CD4-positive, alpha-beta T cell treated with Interleukin-6 for 4 hours (primary cell): ENCODE measurements at regions not wholly inside any gene's neighbourhood (a gene's known extent, or its start where the extent isn't known, plus 50 kb on each side); places are given as distances from the start of the nearest gene placed in this dataset.
A peak's percentile ranks its signal among the peaks of the same experiment; 100 is the strongest.

Experiments used
- DNase-seq: peaks from one replicate; pipeline ENCODE4 v3.0.0-alpha.2; 2020; ENCODE audit warnings: mixed read lengths

DNA sequence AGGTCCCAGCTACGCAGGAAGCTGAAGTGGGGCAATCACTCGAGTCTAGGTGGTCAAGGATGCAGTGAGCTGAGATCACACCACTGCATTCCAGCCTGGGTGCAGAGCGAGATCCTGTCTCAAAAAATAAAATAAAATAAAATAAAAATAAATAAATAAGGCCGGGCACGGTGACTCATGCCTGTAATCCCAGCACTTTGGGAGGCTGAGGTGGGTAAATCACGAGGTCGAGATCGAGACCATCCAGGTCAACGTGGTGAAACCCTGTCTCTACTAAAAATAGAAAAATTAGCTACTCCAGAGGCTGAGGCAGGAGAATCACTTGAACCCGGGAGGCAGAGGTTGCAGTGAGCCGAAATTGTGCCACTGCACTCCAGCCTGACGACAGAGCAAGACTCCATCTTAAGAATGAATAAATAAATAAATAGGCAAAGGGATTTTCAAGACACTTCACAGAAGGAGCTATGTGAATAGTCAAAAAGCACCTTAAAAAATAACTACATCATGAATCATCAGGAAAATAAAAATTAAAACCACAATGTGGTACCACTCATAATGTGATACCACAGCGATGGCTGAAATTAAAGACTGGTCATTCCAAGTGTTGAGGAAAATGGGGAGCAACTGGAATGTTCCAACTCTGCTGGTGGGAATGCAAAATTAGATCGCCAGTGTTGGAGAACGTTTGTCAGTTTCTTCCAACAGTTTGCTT is 92.9 kb upstream of the TBX3 start:
- DNase-seq: no peak

DNA sequence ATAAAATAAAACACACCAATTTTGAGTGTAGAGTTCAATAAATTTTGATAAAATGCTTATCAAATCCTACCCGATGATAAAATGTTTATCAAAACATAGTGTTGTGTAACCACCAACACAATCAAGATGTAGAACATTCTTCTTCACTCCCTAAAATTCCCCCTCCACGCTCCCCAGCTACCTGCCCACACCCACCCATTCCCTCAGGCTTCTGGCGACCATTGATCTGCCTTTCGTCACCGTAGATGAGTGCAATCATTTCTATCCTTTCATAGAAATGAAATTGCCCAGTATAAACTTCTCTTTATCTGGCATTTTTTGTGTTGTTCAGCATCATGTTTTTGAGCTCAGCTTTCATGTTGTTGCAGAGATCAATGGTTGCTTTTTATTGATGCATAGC is 90.7 kb upstream of the TBX3 start:
- no peak for DNase-seq

DNA sequence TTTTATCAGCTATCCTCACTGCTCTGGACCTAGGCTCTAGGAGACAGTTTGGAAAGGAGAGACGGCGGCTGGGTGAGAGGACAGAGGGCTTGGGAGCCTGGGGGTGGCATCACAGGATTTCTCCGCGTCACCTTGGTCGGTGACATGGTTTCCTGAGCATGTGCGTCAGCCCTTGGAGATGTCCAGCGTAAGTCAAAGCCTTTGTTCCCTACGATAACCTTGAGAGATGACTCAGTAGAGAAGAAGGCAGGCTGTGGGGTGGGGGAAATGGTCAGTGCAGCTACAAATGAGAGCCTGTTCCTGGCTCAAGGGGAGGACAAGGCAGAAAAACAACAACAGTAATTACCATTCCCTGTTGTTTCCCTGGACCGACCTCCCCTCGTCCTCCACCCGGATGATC is 90.2 kb upstream of the TBX3 start:
- no peak for DNase-seq

DNA sequence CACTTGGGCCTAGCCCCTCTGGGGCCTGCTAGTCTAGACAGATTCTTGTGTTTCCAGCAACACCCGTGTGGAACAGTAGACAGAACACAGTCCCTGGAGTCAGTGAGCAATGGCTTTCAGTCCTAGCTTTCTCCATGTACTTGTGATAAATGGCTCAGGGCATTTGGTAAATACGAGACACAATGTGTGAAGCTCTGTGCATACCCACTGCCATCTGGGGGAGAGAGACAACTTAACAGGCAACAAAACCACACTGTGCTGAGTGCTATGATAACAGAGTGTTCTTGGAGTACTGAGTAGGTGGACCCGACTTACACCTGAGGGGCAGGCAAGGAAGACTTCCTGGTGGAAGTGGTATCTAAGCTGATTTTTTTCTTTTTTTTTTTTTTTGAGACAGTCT is 86.3 kb upstream of the TBX3 start:
- no peak for DNase-seq

DNA sequence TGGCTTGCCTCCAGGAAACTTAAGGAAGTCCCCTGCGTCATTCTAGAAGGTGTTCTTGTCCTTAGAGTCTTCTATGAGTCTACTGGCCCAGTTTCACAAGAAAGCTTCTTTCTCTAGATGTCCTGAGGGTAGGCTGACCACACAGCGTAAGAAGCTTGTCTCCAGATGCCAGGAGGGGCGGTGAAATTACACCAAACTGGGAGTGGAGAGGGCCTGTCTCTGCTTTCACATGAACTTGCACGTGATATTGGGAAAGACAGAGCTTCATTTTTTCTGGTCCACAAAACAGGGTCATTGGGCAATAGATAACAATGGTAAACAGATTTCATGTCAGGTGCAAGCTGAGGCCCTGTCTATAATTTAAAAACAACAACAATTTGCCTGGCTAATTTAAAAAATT is 85.7 kb upstream of the TBX3 start:
- DNase-seq: no peak

DNA sequence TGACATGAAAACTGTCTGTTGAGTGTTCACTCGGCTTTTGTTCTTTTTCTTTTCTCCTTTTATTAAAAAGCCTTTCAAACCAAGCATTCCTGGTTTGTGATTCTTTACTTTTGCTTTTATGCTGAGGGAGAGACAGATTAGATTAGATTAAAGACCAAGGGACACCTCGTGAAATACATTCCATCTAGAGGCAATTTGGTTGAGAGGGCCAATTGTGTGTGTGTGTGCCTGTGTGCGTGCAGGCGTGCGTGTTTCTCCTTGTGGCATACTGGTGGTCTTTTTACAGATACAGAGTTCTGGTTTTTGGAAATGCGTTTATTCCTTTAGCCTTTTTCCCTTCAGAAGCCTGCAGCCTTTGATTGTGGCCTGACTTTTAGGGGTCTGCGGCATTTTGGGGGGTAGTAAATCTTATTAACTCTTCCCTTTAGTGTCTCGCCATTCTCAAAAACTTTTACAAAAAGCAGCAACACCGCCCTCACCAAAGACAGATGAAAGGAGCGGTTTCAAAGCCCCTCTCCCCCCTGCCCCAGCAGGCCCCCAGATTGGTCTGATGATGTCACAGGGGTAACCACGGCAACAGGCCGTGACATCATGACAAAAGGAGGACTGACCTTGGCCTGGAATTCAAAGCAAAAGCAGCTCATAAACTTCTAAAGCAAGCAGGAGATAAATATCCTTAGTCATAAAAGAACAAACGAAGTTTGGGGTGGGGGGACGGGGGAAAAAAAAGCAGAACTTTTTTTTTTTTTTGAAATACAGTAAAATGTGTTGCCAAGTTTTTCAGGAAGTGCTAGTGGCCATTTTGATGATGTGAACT is 84.1 kb upstream of the TBX3 start:
- DNase-seq: no peak

DNA sequence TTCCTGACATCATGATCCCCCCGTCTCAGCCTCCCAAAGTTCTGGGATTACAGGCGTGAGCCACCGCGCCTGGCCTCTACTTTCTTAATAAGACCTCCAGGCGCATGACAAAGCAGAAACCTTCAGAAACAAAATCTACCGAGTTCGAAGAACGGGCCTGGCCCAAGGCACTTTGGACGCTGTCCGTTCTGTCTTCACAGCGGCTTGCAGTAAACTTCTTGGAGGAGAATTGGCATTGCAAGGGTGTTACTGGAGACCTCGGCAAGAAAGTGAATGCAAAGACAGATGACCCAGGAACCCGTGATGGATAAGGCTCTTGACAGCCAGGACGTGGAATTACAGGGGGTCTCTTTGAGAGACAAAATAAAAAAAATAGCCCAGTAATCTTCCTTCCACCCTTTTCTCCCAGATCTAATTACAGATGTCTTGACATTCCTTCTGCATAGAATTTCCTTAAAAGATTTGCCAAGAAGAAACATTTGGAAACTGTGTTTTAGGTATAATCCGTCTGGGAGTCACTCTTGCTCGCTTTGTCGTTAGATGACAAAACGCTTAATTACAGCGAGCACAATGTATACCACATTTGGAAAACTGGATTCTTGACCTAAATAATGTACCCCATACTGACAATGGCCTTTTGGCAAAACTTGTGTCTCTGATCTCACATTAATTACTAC is 83.2 kb upstream of the TBX3 start:
- DNase-seq: no peak

DNA sequence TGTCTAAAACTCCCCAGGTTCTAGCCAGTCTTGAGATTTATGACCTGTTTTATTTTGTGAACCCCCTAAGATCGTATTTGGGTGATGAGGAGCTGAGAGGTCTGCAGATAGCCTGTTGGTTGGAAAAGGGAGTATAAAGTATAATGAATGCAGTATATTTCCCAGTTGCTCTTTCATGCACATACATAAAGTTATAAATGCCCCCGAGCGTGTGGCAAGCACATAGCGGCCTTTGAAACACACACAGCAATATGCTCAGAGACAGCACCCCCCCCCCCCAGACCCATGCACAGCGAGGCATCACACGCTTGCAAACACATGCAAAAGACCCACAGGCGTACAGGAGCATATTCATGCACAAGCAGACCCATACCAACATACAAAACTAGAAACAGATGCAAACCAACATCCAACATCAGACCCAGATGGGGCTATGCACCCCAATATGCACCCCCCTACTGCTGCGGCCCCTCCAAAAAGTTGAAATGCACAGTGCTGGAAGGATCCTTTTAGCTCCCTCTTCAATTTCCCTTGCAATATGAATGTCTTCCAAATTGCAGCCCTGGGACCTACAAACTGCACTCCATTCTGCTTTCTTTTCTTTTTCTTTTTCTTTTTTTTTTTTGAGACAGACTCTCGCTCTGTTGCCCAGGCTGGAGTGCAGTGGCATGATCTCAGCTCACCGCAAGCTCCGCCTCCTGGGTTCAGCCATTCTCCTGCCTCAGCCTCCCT is 82.2 kb upstream of the TBX3 start:
- DNase-seq: no peak

DNA sequence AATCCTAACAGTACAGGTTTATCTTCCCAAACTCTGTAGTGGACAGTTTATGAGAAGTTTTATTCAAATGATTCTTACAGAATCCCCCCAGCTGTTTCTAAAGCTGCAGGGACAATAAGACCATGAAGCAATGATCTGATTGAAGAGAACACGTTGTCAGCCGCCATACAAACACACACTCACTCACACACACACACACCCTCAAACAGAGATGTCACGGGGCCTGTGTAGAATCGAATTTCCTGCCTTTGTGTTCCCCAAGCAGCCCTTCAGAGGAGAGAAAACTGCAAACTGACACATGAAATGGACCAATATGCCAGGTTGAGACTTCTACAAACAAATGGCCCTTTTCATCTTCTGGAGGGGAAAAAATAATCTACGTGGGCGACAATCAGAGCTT is 80.5 kb upstream of the TBX3 start:
- DNase-seq: no peak

DNA sequence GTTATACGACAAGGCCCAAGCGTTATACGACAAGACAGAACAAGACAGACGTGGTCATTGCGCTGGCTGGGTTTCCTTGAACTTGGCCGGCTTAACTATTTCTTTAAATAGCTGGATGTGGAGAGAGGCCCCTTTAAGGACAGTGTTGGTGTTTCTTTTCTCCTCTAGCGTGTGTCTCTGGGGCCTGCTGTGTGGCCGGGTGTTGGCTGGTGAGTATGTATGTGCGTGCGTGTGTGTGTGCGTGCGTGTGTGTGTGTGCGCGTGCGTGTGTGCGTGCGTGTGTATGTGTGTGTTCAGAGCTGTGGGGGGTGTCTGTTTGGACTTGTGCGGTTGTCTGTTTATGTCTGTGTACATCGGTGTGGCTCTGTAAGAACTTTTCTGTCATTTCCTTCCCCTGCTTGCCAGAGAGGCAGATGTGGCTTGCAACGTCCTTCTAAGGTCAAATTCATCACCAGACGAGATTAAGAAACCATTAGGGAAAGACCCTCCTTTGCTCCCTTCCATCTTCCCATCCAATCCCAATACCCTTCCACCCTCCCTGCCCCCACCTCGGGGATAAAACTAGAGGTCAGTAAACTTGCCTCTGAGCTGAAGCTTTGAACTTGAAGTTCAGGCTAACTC is 78.6 kb upstream of the TBX3 start:
- DNase-seq: peak; percentile 8

DNA sequence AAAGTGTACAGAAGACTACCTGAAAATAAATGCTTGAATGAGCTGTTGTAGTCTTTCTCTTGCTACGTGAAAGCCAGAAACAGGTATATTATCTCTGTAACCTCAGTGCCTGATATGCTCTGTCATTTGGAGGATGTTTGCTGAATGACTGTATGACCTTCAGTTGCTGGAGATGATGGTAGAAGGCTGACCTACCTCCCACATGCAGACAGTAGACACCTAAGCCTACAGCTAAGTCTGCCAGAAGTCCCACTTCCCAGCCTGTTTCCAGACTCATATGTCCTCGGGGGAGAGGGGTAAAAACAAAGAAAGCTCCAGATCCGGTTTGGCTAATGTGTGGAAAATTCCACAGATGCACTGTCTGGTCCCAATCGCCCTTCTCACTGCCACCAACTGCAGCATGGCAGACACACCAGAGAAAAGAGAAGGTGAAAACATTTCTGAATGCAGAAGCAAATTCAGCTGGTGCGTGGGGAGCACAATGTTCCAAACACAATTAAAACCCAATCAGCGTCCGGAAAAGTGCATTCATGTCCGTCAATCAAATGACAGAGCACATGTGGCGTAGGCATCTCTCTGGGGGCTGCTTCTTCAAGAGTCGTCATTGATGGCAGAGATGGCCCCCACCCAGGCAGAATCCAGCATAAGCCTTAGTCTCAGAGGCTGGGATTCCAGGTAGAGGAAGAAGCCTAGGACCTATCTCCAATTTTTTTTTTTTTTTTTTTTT is 76.3 kb upstream of the TBX3 start:
- no peak for DNase-seq

DNA sequence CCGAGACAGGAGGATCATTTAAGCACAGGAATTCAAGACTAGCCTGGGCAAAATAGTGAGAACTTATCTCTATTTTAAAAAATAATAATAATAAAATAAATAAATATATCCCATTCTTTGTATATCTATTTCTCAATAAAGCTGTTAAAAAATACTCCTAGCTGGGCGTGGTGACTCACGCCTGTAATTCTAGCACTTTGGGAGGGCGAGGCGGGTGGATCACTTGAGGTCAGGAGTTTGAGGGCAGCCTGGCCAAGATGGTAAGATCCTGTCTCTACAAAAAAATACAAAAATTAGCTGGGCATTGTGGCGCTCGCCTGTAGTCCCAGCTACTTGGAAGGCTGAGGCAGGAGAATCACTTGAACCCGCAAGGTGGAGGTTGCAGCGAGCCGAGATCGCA is 75.7 kb upstream of the TBX3 start:
- no peak for DNase-seq

DNA sequence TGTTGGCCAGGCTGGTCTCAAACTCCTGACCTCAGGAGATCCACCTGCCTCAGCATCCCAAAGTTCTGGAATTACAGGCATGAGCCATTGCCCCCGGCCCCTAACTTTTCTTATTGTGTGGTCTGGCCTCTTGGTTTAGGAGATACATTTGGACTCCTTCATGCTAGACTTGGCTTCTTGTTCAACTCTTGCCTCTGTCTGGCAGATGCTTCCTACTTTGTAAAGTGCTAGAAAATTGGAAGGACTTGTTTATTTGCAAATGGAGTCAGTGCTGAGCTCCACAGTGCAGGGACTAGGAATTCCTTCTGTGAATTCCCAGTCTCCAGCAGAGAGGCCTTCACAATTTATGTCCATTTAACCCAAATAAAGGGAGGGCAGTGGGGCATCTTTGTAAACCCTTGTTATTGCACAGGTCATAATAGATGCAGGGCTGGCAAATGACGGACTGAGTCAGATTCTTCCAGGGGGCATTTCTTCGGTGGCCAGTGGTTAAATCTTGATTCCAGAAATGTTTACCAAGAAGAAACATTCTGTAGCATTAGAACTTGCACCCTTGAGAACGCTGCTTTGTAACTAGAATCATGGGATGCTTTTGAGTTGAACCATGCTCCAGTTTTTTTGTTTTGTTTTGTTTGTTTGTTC is 73.8 kb upstream of the TBX3 start:
- DNase-seq: no peak

DNA sequence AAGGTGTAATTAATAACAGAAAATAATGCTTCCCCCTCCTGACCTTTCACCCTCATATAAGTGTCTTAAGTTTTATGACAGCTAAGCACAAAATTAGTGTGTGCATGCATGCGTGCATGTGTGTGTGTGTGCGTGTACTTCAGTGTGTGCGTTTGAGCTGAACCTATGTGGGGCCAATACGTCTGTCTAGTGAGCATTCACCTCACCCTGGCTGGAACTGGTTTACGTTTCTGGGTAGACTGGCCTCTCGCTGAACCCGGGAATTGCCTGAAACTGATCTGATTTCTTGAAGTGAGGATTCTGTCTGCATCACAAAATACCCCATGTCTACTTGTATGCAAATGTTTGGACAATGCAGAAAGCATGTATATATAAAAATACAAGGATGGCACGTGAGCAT is 68.2 kb upstream of the TBX3 start:
- no peak for DNase-seq

DNA sequence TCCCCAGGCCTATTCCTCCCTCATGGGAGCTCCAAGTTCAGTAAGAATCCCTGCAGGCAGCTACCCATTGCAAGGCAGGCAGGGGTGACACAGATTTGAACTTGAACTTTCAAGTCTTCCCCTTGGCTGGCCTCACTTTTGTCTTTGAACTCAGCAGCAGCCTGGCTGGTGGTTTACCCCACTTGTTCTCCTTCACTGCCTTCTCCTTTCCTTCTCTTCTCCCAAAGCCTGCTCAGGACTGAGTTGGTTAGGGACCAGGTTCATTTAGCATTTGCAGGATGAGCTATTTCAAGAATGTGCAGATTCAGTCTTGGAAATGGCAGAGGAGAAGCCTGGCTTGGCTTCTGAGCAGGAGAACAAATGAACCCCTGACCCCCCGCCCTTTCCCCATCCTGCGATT is 67.7 kb upstream of the TBX3 start:
- no peak for DNase-seq

DNA sequence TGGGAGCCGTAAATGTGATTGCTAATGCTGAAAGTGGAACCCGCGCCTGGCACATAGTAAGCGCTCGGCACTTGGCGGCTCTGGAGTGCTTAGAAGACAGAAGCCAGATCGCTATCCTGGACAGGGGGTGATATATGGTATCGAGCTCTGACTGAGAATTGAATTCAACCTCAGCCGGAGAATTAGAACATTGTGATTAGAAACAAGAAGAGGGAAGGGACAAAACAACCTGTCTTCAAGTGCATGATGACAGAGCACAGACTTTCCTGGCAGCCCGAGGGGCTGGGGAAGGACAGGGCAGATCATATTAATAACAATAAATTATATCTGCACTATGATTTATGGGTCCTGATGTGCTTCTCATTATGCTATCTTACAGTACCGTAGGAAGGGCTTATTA is 66.9 kb upstream of the TBX3 start:
- DNase-seq: no peak

DNA sequence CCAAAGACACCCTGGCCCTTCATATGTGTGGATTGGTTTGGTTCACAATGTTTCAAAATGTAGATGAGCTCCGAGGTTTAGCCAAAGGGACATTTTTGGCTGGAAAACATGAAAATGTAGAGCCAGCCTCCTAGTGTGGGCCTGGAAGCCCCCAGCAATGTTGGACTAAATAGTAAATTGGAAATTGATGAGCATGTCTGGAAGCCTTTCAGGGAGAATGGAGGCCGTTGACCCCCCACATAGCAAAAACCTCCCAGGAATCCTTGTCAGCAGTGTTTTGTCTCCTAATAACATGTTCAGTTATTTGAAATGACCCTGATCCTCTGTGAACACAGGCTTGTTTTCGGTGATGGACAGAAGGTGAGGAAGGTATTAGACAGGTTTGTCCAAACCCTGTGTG is 65.1 kb upstream of the TBX3 start:
- no peak for DNase-seq

DNA sequence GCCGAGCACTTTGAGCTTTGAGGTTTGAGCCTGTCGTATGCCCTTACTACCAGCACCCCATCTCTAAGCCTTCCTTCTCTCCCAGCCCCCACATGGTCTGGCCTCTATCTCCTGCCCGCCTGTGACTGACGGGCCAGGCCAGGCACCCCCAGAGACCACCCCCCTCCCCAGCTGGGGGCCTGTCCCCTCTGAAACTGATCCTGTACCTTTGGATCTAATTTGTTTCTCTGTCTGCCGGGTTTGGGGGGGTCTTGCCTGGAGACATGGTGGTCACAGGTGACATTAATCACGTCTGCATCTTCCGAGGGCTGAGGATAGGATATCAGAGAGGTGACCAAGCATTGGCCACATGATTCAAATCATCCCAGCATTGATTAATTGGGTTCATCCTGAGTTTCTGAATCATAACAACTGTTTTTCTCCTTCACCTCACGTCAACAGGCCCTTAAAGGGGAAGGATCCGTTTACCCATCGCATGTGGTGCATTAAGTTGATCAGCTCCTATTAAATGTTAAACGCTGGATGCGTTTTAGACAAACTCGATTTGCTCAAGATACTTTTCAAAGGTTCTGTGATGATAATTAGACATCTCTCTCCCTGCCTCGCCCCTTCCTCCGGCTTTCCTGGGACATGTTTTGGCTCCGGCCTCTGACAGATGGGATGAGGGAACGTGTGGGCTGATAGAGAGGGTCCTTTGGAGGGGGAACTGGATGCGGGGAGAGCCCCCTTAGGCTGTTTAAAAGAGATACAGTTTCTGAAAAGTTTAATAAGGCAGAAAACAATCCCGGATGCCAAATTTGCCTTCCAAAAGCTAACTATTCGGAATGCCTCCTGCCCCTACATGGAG is 63.3 kb upstream of the TBX3 start:
- no peak for DNase-seq

DNA sequence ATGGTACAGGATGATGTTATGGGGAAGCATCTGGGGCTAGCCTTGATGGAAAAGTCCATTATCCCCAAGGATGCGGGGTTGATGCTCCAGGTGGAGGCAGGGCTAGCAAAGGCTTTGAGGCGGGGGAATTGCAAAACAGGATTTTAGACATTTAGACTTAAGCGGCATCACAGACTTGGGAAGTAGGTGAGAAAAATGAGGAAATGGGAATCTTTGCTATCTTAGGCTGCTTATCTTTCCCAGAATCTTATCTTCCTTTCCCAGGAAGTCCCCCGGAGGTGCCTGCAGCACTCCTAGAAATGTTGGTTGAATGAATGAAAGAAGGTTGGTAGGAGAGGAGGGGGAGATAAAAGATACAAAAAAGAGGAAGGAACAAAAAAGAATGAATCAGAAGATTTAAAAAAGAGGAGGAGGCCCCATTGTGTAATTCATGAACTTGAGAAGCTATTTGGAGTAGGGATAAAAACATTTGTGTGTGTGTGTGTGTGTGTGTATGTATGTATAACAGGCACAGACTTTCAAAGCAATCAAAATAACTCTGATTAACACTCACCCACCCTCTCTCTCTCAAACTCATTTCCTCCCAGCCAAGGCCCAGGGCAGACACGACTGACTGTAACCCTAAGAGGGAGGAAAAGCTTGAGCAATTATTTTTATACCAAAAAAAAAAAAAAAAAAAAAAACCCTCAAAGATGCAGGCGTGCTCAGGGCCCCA is 62.5 kb upstream of the TBX3 start:
- DNase-seq: no peak

DNA sequence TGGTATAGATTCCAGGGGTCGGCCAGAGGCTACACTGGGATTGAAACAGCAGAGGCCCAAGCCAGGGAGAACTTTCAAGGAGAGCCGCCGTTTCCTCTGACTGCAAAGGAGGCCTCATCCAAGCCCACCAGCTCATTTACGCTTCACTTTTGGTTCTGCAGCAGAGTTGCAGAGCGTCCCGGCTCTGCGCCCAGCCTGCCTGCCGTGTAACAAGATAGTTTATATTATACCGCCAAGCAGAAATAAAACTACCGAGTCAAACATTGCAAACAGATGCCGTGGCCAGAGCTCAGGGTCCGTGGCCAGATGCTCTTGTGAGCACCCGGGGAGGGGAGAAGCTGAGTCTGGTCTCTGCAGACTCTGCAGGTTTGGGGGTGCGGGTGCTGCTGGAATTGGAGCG is 60.7 kb upstream of the TBX3 start:
- DNase-seq: no peak
